SK-N-DZ (cell line): ENCODE measurements at regions not wholly inside any gene's neighbourhood (a gene's known extent, or its start where the extent isn't known, plus 50 kb on each side); places are given as distances from the start of the nearest gene placed in this dataset.

ENCODE experiments used
- DNase-seq: peaks from one replicate; pipeline ENCODE4 v3.0.0-alpha.2; 2015; ENCODE audit warnings: low spot score
- small RNA-seq, 2 experiments: library from RNA; depleted of rRNA; stranded (forward); fragments of <200 nt; gene quantifications; one replicate each; pipeline ENCODE3, GENCODE V24; 2014

GRCh38 chr18:55048892-55049291 is 89.6 kb upstream of the CCDC68 start:
- no peak for DNase-seq

- no peak for DNase-seq
Observed at GRCh38 chr18:55047546-55047945, 88.3 kb upstream of the CCDC68 start.

GRCh38 chr18:55041366-55041765 is 82.1 kb upstream of the CCDC68 start:
- no peak for DNase-seq

DNA sequence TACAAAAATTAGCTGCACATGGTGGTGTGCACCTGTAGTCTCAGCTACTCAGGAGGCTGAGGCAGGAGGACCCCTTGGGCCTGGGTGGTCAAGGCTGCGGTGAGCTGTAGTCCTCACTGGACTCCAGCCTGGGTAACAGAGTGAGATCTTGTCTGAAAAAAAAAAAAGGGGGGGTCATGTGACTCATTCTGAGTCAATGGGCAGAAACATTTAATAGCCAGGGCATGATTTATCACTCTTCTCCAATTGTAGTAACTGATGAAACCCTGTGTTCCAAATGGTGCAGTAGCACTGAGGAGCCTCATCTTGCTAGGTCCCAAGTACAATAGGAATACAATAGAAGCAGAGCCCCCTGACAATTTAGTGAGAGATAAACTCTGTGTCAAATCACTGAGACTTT is 78.9 kb upstream of the CCDC68 start:
- no peak for DNase-seq

DNA sequence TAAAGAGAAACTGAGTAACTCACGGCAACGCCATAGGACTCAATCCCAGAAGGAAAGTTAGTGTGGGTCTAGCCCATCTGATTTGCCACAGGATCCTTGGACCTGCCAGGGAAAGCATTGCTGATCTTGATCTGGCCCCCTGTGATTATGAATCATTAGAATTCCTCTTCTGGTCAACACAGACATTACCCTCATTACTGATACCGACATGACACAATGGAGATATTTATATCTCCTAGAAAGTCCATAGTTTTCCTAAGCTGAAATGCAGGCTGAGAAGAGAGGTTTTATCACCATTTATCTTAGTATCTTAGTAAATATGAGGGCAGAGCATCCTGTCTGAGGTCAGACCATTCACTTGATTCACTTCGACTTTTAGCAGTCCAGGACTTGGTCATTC is 75.5 kb upstream of the CCDC68 start:
- no peak for DNase-seq

- no peak for DNase-seq
Observed at GRCh38 chr18:55031979-55032378, 72.7 kb upstream of the CCDC68 start.

GRCh38 chr18:55031576-55031975 is 72.3 kb upstream of the CCDC68 start:
- no peak for DNase-seq

- no peak for DNase-seq
Observed at GRCh38 chr18:55031164-55031563, 71.9 kb upstream of the CCDC68 start.

DNA sequence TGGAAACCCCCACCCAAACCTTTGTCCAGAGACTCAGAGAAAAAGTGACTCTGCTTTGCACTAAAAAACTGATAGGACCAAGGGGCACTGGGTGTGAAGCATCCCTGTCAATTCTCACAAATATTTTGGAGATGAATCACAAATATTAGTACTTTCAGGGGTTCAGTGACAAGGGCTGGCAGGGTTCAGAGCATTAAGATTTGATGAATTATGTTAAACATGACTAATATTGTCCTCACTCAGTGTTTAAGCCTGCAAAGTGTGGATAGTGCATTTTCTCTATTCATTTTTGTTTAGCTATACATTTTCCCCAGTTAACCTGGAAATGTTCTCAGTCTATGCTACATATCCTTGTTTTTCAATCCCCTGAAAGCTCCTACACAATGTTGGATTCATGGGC is 65.3 kb upstream of the CCDC68 start:
- no peak for DNase-seq

DNA sequence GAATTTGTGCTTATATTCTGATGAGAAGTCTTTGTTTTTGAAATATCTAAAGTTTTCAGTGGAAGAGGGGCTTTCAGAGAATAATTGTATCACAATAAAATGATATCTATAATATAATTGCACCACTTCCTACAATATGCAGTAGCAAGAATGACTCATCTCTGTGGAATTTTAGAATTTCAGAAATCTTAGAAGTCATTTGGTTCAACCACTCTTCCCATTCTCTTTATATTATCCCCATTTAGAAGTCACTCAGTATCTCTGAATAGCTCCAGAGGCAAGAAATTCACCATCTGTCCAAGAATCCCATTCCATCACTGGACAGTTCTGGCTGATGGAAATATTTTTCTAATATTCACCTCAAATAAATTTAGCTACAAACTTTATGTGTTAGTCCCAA is 59.3 kb upstream of the CCDC68 start:
- no peak for DNase-seq

GRCh38 chr18:55014095-55014494 is 54.8 kb upstream of the CCDC68 start:
- DNase-seq, result no peak

DNA sequence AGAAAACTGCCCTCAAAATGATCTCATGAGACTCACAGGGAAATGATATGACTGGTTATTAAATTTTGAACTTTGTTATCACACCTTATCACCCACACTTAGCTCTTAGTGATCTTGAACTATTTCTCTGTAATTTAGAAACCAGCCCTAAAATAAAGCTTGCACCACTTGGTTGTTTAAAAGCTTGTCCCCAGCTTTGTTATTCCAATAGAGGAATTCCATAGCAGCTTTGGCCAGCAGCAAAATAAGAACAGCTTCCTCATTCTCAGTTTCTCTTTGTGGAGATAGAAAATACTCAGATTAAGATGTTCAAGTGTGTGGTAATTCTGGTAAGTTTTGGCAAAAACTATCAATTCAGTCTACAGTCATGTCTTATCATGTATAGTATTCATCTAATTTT is 54.4 kb upstream of the CCDC68 start:
- DNase-seq, result no peak

GRCh38 chr18:55013086-55013485 is 53.8 kb upstream of the CCDC68 start:
- no peak for DNase-seq

- DNase-seq, result no peak
Observed at GRCh38 chr18:55012008-55012407, 52.7 kb upstream of the CCDC68 start.

Small RNAs in the stretch of these regions (small RNA-seq; reads per million reads assigned to genes)
- 0 reads per million in 2 experiments for gene RNA5SP459
